Stimulated activated CD4-positive, alpha-beta T cell treated with anti-CD3 and anti-CD28 coated beads, Interleukin-2, amount 100 ng/mL, for 48 hours (primary cell): ENCODE measurements at regions not wholly inside any gene's neighbourhood (a gene's known extent, or its start where the extent isn't known, plus 50 kb on each side); places are given as distances from the start of the nearest gene placed in this dataset.
"Not testable (repeated sequence)": the region's sequence is repeated elsewhere in the genome, so short reads cannot be mapped to it uniquely, and the experiment has no call there.

ENCODE experiments used
- DNase-seq, 2 donors: peaks; one replicate each; pipeline ENCODE4 v3.0.0-alpha.2; 2020

DNA sequence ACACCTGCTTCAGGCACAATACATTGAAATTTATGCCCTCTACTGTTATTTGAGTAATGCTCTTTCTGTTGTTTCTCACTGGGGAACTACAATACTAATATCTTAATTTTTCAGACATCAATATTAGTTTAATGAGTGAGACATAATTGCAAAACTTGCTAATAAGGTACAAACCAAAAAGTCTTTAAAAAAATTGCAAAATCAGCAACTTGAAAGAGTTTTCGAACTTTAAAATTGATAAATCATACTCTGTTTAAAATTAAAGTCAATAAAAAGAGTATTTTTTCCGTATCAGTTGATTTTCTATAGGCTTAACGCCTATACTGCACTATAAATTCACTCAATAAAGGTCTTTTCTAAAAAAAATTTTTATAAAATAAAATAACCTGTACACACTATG is 1735.9 kb upstream of the SEL1L start:
- no peak for DNase-seq

GRCh38 chr14:83271663-83272062 is 1738.0 kb upstream of the SEL1L start:
- no peak for DNase-seq

DNA sequence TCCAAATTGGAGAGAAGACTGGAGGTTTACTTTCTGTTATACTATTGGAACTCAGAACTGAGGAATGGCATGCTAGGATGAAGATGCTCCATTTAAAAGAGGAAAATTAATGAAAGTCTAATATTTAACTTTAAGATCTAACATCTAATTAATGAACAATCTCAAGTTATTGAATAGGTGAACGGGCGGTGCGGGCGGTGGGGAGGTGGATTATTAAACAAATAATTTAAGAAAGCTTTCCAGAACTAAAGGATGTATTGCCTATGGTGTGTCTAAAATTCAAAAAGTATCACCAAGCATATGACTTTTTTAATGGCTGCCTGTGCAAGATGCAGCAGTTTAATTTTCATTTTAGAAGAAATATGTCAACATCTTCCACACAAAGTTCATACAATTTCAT is 1747.1 kb upstream of the SEL1L start:
- no peak for DNase-seq

DNA sequence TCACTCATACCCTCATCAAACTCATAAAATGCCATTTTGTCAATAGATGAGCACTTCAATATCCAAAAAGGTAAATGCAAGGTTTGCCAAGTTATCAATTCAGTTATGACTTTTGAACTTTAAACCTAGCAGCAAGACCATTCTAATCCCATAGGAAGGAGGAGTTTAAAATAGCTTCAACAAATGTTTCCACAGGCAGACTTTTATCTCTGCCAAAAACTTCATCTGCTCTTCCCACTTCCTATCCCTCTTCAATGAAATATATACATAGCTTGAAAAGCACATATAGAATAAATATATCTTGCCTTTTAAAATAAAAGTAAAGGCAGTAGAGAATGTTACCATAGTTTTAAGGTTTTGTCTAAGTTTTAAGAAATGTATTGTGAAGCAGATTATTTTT is 1749.1 kb upstream of the SEL1L start:
- DNase-seq = no peak

GRCh38 chr14:83287300-83287699 is 1753.6 kb upstream of the SEL1L start:
- no peak for DNase-seq

GRCh38 chr14:83289390-83289789 is 1755.7 kb upstream of the SEL1L start:
- DNase-seq = no peak

- no peak for DNase-seq
These were observed 1756.2 kb upstream of the SEL1L start for GRCh38 chr14:83289896-83290295.

GRCh38 chr14:83290447-83290846 is 1756.8 kb upstream of the SEL1L start:
- no peak for DNase-seq

GRCh38 chr14:83291714-83292113 is 1758.1 kb upstream of the SEL1L start:
- no peak for DNase-seq

GRCh38 chr14:83294941-83295340 is 1761.3 kb upstream of the SEL1L start:
- no peak for DNase-seq

DNA sequence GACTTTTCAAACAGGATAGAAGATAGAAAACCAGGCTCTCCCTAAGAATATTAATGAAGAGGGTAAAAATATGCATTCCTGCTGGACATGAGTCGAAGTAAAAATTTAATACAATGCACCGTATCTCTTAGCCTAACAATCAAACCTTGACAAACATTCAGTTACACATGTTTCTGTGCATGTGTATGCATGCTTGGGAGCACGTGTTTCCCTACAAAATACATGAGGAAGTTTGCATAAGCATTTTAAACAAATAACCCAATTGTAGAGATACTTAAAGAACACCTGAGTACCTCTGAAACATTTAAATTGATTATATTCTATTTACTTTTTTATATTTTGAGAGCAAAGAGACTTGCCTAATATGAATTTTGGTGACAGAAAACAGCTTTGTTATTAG is 1763.7 kb upstream of the SEL1L start:
- DNase-seq = no peak

DNA sequence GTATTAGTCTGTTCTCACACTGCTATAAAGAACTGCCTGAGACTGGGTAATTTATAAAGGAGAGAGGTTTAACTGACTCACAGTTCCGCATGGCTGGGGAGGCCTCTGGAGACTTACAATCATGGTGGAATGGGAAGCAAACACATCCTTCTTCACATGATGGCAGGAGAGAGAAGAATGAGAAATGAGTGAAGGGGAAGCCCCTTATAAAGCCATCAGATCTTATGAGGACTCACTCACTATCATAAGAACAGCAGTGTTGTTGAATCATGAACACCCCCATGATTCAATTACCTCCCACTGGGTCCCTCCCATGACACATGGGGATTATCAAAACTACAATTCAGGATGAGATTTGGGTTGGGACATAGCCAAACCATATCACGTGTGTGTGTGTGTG is 1764.4 kb upstream of the SEL1L start:
- not testable (repeated sequence) for DNase-seq

DNA sequence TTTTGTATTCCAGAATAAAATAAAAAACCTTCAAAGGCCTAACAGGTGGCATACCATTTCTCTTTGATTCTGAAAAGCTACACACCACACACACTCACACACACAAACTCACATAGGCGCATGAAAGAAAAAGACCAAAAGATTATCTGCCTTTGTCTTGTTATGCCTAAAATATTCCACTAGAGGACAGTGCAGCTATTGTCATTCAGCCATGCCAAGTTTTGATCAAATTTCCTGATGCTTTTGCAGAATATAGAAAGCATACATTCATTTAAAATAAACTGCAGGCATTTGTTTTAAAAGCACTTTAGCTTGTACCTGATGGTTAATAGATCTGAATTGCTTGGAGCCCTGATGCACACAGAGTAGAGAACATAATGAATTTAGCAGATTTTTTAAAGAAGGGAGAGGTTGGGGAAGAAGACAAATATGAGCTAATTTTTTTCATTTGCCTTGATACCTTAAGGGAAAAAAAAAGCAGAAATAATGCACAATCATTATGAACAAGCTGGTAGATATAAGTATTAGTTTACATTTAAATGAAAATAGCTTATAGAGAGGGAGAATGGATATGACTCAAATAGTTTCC is 1766.9 kb upstream of the SEL1L start:
- DNase-seq = no peak

DNA sequence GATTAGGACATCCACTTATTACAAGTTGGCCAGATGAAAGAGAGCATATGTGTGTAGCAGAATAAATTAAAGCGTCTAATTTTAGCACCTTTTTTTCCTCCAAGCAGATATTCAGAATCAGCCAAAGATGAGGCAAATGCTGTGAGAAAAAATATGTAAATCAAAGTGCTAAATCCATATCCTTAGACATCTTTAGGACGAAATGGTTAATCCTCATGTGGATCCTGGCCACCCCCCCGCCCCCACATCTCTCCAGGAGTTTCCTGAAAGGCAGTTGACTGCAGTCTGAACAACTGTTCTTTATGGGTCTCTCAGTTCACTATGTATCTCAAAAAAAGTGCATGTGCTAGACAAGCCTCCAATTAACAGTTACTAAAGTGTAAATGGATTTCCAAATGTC is 1768.1 kb upstream of the SEL1L start:
- no peak for DNase-seq

DNA sequence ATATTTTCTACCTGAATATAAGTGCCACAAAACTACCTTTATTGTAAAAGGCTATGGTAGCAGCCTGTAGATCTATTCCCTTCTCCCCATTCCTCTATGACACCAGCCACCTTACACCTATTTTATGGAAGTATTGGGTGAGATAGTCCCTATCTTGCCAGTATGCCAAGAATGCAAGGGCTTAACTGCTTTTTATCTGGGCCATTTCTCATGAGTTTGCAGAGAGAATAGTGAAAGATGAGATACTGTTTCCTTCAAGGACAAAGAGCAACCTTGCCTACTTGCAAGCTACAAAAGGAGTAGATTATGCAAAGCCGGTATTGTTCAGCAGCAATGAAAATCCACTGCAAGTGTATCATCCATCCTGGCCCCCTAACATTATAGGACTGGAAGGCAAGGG is 1775.6 kb upstream of the SEL1L start:
- no peak for DNase-seq

DNA sequence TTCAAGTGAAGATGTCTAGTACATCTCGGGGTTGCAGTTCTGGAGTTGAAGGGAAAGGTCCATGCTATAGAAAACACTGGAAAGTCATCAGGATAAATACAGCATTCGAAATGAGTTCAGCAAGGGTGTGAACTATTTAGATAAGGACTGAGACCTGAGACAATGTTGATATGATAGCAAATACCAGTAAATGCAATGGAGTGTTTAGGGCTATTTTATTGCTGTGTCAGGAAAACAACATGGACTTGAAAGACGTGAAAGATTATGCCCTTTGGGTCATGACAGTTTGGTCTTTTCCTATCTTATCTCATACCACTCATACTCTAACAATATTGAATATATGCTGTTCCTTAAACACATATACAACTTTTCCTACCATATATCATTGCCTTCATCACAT is 1776.2 kb upstream of the SEL1L start:
- DNase-seq = no peak

- no peak for DNase-seq
These were observed 1778.9 kb upstream of the SEL1L start for GRCh38 chr14:83312511-83312910.

GRCh38 chr14:83314764-83315163 is 1781.1 kb upstream of the SEL1L start:
- DNase-seq = no peak

GRCh38 chr14:83316356-83316755 is 1782.7 kb upstream of the SEL1L start:
- DNase-seq = no peak

GRCh38 chr14:83320837-83321236 is 1787.2 kb upstream of the SEL1L start:
- DNase-seq = no peak

DNA sequence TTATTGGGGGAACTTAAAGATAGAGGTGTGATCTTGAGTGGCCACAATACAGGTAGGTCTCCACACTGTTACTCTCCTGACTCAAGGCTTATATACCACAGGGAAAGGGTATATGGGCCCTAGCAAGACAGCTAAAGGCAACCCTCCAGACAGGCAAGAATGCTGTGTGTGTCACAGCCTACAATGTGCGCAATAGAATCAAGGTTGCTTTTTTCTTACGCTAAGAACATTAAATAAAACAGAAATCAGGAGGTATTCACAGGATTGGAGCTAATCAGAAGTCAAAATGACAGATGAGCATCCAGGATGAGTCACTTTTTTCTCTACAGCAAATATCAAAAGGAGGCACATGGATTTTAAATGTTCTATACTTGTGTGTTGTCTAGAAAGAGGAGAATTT is 1797.9 kb upstream of the SEL1L start:
- no peak for DNase-seq

- DNase-seq = no peak
These were observed 1808.9 kb upstream of the SEL1L start for GRCh38 chr14:83342590-83342989.

DNA sequence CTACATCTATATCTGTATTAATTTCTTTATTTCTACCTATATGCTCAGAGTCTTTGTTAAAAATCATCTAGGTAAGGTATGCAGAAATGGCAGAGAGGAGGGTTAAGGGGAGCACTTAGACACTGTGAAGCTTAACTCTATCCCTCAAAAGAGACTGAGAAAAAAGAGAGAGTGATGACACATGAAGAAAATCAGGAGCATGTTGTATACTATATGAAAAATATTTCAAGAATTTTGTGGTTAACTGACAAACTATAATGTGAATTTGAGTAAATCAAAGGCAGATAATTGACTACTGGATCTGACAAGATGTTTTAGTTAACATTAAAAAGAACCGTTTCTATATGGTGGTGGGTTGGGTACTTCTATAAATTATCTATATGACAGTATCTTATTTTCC is 1814.2 kb upstream of the SEL1L start:
- DNase-seq = no peak

DNA sequence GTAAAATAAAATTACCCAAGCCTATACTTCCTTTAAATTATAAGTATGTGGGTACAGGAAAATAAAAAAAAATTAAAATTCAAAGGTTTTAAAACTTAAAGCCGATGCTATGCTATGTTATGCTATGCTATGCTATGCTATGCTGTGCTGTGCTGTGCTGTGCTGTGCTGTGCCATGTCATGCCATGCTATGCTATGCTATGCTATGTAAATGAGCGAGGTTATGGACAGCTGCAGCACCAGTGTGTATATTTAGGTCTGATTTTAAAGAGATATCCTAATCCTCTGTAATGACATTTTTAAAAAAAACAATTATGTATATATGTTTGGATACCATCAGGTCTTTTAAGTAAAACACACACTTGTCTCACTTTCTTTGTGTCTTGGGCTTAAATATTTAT is 1822.0 kb upstream of the SEL1L start:
- DNase-seq = no peak

DNA sequence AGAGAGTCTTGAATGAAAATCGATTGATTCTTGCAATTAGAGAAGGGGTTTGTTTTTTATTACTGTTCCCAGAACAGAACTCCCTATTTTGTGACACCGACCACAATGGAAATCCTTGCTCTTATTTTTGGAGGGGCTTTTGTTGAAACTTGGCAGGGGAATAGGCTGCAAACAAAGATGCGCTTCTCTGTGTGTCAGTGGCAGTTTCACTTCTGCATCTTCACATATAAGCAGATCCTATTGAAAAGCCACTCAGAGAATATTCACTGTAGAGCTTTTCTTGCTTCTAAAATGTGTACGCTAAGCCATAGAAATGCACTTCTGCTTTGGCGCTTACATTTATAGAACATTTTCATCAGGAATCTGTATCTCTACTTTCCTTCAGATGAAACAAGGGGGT is 1822.4 kb upstream of the SEL1L start:
- DNase-seq = no peak

GRCh38 chr14:83372271-83372670 is 1838.6 kb upstream of the SEL1L start:
- DNase-seq = no peak
